Activated CD8-positive, alpha-beta memory T cell treated with anti-CD3 and anti-CD28 coated beads for 48 hours (primary cell): ENCODE measurements at regions not wholly inside any gene's neighbourhood (a gene's known extent, or its start where the extent isn't known, plus 50 kb on each side); places are given as distances from the start of the nearest gene placed in this dataset.

Experiments used
- DNase-seq, 3 experiments: peaks; one replicate each; pipeline ENCODE4 v3.0.0-alpha.2; 2020; ENCODE audit warnings: low read depth in 2 of 3, low spot score in 2 of 3

GRCh38 chr5:167309941-167310517 is 981.4 kb upstream of the WWC1 start:
- no peak for DNase-seq

- no peak for DNase-seq
These were observed 980.1 kb upstream of the WWC1 start for GRCh38 chr5:167311340-167311739.

- no peak for DNase-seq
These were observed 979.2 kb upstream of the WWC1 start for GRCh38 chr5:167312225-167312624.

- DNase-seq, result no peak
These were observed 975.7 kb upstream of the WWC1 start for GRCh38 chr5:167315762-167316161.

- no peak for DNase-seq
These were observed 973.6 kb upstream of the WWC1 start for GRCh38 chr5:167317884-167318283.

- no peak for DNase-seq
These were observed 972.2 kb upstream of the WWC1 start for GRCh38 chr5:167319243-167319642.

- no peak for DNase-seq
These were observed 971.4 kb upstream of the WWC1 start for GRCh38 chr5:167320019-167320418.

- DNase-seq, result no peak
These were observed 959.1 kb upstream of the WWC1 start for GRCh38 chr5:167332309-167332708.

GRCh38 chr5:167336161-167336560 is 955.3 kb upstream of the WWC1 start:
- DNase-seq, result no peak

GRCh38 chr5:167339205-167339604 is 952.2 kb upstream of the WWC1 start:
- DNase-seq, result no peak

GRCh38 chr5:167346461-167346860 is 945.0 kb upstream of the WWC1 start:
- no peak for DNase-seq

GRCh38 chr5:167348251-167348926 is 943.1 kb upstream of the WWC1 start:
- DNase-seq, result no peak

- no peak for DNase-seq
These were observed 942.5 kb upstream of the WWC1 start for GRCh38 chr5:167348980-167349379.

- no peak for DNase-seq
These were observed 940.1 kb upstream of the WWC1 start for GRCh38 chr5:167351316-167351715.

GRCh38 chr5:167352801-167353200 is 938.6 kb upstream of the WWC1 start:
- DNase-seq, result no peak

- no peak for DNase-seq
These were observed 936.1 kb upstream of the WWC1 start for GRCh38 chr5:167355346-167355745.

GRCh38 chr5:167356374-167356773 is 935.1 kb upstream of the WWC1 start:
- DNase-seq, result no peak

- no peak for DNase-seq
These were observed 932.5 kb upstream of the WWC1 start for GRCh38 chr5:167358868-167359492.

- DNase-seq, result no peak
These were observed 929.6 kb upstream of the WWC1 start for GRCh38 chr5:167361795-167362194.

GRCh38 chr5:167363065-167363464 is 928.4 kb upstream of the WWC1 start:
- no peak for DNase-seq

- no peak for DNase-seq
These were observed 916.3 kb upstream of the WWC1 start for GRCh38 chr5:167375125-167375524.

- DNase-seq, result no peak
These were observed 912.3 kb upstream of the WWC1 start for GRCh38 chr5:167378894-167379723.
